ENCODE measurements at regions not wholly inside any gene's neighbourhood (a gene's known extent, or its start where the extent isn't known, plus 50 kb on each side); places are given as distances from the start of the nearest gene placed in this dataset.

- no peak for ATAC-seq
- TF ChIP-seq CTCF (IDR thresholded peaks at IDR 0.05) = no peak
- intact Hi-C loops (cut with DNase I, micrococcal nuclease) = loop anchor here in 1 of 2 donors (10.0 kb wide), 1 partner anchor 501 kb away; the partner anchor contains the start of gene TLE3
- no peaks in the 10 kb centered on the region for H3K36me3 ChIP-seq (ENCODE audit: low read depth)
- no peak overlapping the region for H3K4me3 ChIP-seq
- peak in 1 of 3 donors; percentile 19 for DNase-seq
- H3K9me3 ChIP-seq = no peaks in the 10 kb centered on the region
- peaks cover 35% of the 10 kb centered on the region for H3K4me1 ChIP-seq (ENCODE audit: low read depth)
Measured at GRCh38 chr15:69593488-69593887, 140.9 kb downstream of the RPLP1 start.

DNA sequence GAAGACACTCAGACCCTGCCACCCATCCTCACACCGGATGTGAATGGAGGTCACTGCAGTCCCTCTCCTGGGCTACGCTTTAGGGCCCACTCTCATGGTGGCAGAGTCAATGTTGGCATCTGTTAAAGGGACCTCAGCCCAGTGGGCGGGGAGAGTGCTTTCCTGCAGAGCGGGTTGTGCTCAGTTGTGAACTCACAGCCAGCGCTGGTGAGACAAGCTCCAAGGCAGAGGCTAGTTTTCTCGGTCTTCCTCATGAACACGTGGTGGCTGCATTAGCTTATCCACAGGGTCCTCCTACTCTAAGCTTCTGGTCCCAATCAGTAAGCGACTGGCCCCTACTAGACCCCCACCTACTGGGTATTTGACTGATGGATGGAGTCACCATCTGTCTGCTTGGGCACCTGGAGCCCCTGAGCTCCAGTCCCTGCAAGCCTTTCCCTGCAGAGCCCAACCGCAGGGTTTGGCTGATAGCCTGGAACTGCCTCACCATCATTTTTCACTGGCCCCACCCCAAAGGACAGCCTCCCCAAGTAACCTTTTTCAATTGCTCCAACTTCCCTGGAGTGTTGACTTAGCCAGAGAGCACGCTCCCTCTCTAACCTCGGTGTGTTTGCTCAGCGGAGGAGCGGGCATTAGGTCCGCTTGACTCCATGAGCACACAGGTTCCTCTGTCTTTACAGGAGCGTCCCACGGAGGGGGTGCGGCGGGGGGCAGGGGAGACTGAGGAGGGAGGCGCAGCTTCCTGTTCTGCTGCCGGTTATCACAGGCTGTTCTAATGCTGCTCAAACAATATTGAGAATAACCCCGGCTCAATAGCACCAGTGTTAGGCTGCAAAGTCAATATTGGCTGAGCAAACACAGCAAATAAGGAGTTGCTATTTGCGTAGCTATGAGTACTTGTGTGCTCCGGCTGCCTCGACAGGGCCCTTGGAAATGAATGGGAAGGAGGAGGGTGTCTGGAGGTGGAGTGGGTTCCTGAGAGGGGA is 141.7 kb downstream of the RPLP1 start:
- peaks cover 35% of the 10 kb centered on the region for H3K4me1 ChIP-seq (ENCODE audit: low read depth)
- ATAC-seq (peak; percentile 88), DNase-seq (peak; percentile 89 to 93 (median 92))
- no peaks in the 10 kb centered on the region for H3K36me3 ChIP-seq (ENCODE audit: low read depth)
- intact Hi-C loops (cut with DNase I, micrococcal nuclease) = loop anchor here in 1 of 2 donors (10.0 kb wide), 1 partner anchor 501 kb away; the partner anchor contains the start of gene TLE3
- no peak for TF ChIP-seq CTCF (IDR thresholded peaks at IDR 0.05)
- no peaks in the 10 kb centered on the region for H3K9me3 ChIP-seq
- H3K4me3 ChIP-seq = no peak overlapping the region

GRCh38 chr15:69595009-69595791 is 142.6 kb downstream of the RPLP1 start:
- ATAC-seq (no peak), DNase-seq (peak; percentile 20 to 57 (median 46))
- TF ChIP-seq CTCF (IDR thresholded peaks at IDR 0.05) = no peak
- no peaks in the 10 kb centered on the region for H3K36me3 ChIP-seq (ENCODE audit: low read depth)
- intact Hi-C loops (cut with DNase I, micrococcal nuclease) = loop anchor here in 1 of 2 donors (10.0 kb wide), 1 partner anchor 500 kb away; the partner anchor contains the start of gene TLE3
- H3K9me3 ChIP-seq = no peaks in the 10 kb centered on the region
- peaks cover 35% of the 10 kb centered on the region for H3K4me1 ChIP-seq (ENCODE audit: low read depth)
- H3K4me3 ChIP-seq = no peak overlapping the region

DNA sequence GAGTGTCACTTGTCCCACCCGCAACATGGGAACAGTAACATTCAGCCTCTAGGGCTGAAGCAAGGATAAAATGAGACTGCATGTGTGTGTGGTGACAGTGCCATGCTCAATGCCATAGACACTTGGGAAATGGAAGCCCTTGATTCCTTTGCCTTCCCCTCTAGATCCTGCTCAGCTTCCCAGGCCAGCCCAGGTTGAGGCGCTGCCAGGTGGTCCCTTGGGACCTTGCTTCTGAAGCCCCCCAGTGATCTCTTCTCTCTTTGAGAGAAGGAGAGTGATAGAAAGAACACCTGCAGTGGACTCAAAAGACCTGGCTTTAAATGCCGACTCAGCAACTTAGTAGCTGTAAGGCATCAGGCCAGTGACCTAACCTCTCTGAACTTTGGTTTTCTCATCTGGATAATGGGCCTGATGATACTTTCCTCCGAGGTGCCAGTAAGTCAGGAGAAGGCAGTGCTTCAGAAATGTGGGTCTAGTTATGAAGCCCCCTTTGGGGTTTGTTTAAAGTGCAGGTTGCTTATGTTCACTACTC is 144.5 kb downstream of the RPLP1 start:
- Histone ChIP-seq H3K9me3 (no peaks in the 10 kb centered on the region), H3K4me1 (ENCODE audit: low read depth) (peaks cover 32% of the 10 kb centered on the region), H3K4me3 (no peak overlapping the region), H3K36me3 (ENCODE audit: low read depth) (no peaks in the 10 kb centered on the region)
- DNase-seq (peak in 1 of 3 donors; percentile 16), ATAC-seq (no peak)
- intact Hi-C loops (cut with DNase I, micrococcal nuclease) = loop anchor here in 1 of 2 donors (10.0 kb wide), 1 partner anchor 498 kb away; the partner anchor contains the start of gene TLE3
- no peak for TF ChIP-seq CTCF (IDR thresholded peaks at IDR 0.05)

DNA sequence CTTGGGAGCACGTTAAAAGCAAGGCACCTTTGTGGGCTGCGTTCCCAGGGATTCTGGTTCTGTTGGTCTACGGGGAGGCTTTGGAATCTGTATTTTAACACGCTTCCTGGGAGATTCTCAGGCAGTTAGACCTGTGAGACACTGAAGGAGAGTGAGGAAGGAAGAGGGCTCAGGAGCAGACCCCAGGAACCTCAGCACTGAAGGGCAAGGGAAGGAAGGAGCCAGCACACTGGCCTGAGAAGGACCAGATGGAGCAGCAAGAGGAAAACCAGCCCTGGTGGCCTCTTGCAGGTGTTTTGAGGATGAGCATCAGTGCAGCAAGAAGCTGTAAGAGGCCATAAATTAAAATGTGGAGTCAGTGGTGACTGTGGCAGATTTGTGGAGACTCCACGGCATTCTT is 146.7 kb downstream of the RPLP1 start:
- no peak for ATAC-seq
- no peak for DNase-seq
- H3K4me3 ChIP-seq = no peak overlapping the region
- no peaks in the 10 kb centered on the region for H3K36me3 ChIP-seq (ENCODE audit: low read depth)
- peaks cover 21% of the 10 kb centered on the region for H3K4me1 ChIP-seq (ENCODE audit: low read depth)
- intact Hi-C loops (cut with DNase I, micrococcal nuclease) = loop anchor here in 1 of 2 donors (10.0 kb wide), 1 partner anchor 496 kb away; the partner anchor contains the start of gene TLE3
- no peak for TF ChIP-seq CTCF (IDR thresholded peaks at IDR 0.05)
- H3K9me3 ChIP-seq = no peaks in the 10 kb centered on the region

Data from mucosa of descending colon (tissue), 3 donors.